Keratinocyte (primary cell): ENCODE measurements at regions not wholly inside any gene's neighbourhood (a gene's known extent, or its start where the extent isn't known, plus 50 kb on each side); places are given as distances from the start of the nearest gene placed in this dataset.
"Not testable (repeated sequence)": the region's sequence is repeated elsewhere in the genome, so short reads cannot be mapped to it uniquely, and the experiment has no call there.

Experiments used
- DNase-seq: peaks from one replicate; pipeline ENCODE4 v3.0.0-alpha.2; 2011; ENCODE audit warnings: low read depth, missing footprints, low spot score
- FAIRE-seq: peaks from 2 replicates; lab custom pipeline; 2011; peaks lifted over from hg19 to GRCh38; lab: Jason Lieb, UNC
- H2AFZ ChIP-seq: 2 replicates; pipeline ENCODE4 v1.6.0; 2012; ENCODE audit warnings: low read length, control low read depth, inconsistent platforms; ENCODE audit not compliant: control insufficient read depth
- H3K27ac ChIP-seq: 2 replicates; pipeline ENCODE4 v1.5.1; 2011; ENCODE audit warnings: low read length; ENCODE audit not compliant: control insufficient read depth, insufficient read depth
- H3K27me3 ChIP-seq: 3 replicates; pipeline ENCODE4 v1.6.0; 2011; ENCODE audit warnings: low read length; ENCODE audit not compliant: control insufficient read depth, insufficient read depth; ENCODE audit errors: extremely low read depth
- H3K36me3 ChIP-seq, 2 experiments: 2 replicates in 1 of 2; 3 replicates in 1 of 2; pipeline ENCODE4 v1.5.1; 2011; ENCODE audit warnings: low read length in 2 of 2, mild to moderate bottlenecking in 1 of 2; ENCODE audit not compliant: control insufficient read depth in 2 of 2, insufficient read depth in 2 of 2; ENCODE audit errors: extremely low read depth in 1 of 2
- H3K4me1 ChIP-seq: 3 replicates; pipeline ENCODE4 v1.5.1; 2011; ENCODE audit warnings: low read length; ENCODE audit not compliant: control insufficient read depth, insufficient read depth; ENCODE audit errors: extremely low read depth
- H3K4me2 ChIP-seq: 3 replicates; pipeline ENCODE4 v1.6.0; 2011; ENCODE audit warnings: low read depth, low read length; ENCODE audit not compliant: control insufficient read depth, insufficient read depth; ENCODE audit errors: extremely low read depth
- H3K4me3 ChIP-seq, 3 experiments: fragments of 200-600 bp in 1 of 3; sonication (generic) in 1 of 3; 2 replicates in 2 of 3; 3 replicates in 1 of 3; pipeline ENCODE4 v1.5.1; 2011 to 2016; ENCODE audit warnings: low read length in 3 of 3, mild to moderate bottlenecking in 3 of 3, control low read depth in 2 of 3, inconsistent platforms in 1 of 3, low read depth in 1 of 3, mixed read lengths in 1 of 3, mixed run types in 1 of 3, moderate library complexity in 1 of 3; ENCODE audit not compliant: control insufficient read depth in 2 of 3, insufficient read depth in 2 of 3; ENCODE audit errors: extremely low read depth in 1 of 3
- H3K79me2 ChIP-seq: 2 replicates; pipeline ENCODE4 v1.6.0; 2012; ENCODE audit warnings: low read length; ENCODE audit not compliant: control insufficient read depth, insufficient read depth
- H3K9ac ChIP-seq: 3 replicates; pipeline ENCODE4 v1.6.0; 2011; ENCODE audit warnings: low read length; ENCODE audit not compliant: control insufficient read depth, insufficient read depth; ENCODE audit errors: extremely low read depth
- H3K9me1 ChIP-seq: 3 replicates; pipeline ENCODE4 v1.6.0; 2011; ENCODE audit warnings: low read length; ENCODE audit not compliant: control insufficient read depth, insufficient read depth; ENCODE audit errors: extremely low read depth
- H3K9me3 ChIP-seq: 2 replicates; pipeline ENCODE4 v1.5.1; 2012; ENCODE audit warnings: low read depth, low read length; ENCODE audit not compliant: control insufficient read depth
- H4K20me1 ChIP-seq: 3 replicates; pipeline ENCODE4 v1.6.0; 2011; ENCODE audit warnings: low read length; ENCODE audit not compliant: control insufficient read depth, insufficient read depth; ENCODE audit errors: extremely low read depth
- CTCF ChIP-seq, 3 experiments: IDR thresholded peaks in 1 of 3; conservative IDR thresholded peaks in 1 of 3; optimal IDR thresholded peaks in 1 of 3; 2 replicates in 2 of 3; 3 replicates in 1 of 3; pipeline versions ENCODE3 to v1.5.1; 2011; ENCODE audit warnings: low read length in 3 of 3, mild to moderate bottlenecking in 3 of 3, moderate library complexity in 2 of 3, control low read depth in 1 of 3, inconsistent platforms in 1 of 3; ENCODE audit not compliant: insufficient read depth in 2 of 3; ENCODE audit errors: extremely low read depth in 1 of 3
- dilution Hi-C: fragments of 300-500 bp; cut with MboI; formaldehyde crosslinking; loops from one replicate; pipeline ENCODE4 v1.7.0; 2020; ENCODE audit warnings: low sequenced_read_pairs; ENCODE audit not compliant: extremely low pct_ligation_motif_present

- H3K4me3 ChIP-seq, H2AFZ ChIP-seq, H3K27ac ChIP-seq, H3K79me2 ChIP-seq, H3K4me2 ChIP-seq, H3K4me1 ChIP-seq, dilution Hi-C loops, H4K20me1 ChIP-seq, H3K9ac ChIP-seq, H3K27me3 ChIP-seq, H3K9me1 ChIP-seq, DNase-seq, H3K9me3 ChIP-seq, H3K36me3 ChIP-seq, FAIRE-seq: not testable (repeated sequence)
- peak in 1 of 3 experiments; percentile 11 for TF ChIP-seq CTCF (optimal IDR thresholded peaks at IDR 0.05 in 1 of 3, IDR thresholded peaks at IDR 0.05 in 1 of 3, conservative IDR thresholded peaks at IDR 0.05 in 1 of 3; ENCODE audit: extremely low read depth in 1 of 3, insufficient read depth in 2 of 3, low read length in 3 of 3)
These were observed 127.6 kb downstream of the POTEC start for GRCh38 chr18:14415806-14416205.

DNA sequence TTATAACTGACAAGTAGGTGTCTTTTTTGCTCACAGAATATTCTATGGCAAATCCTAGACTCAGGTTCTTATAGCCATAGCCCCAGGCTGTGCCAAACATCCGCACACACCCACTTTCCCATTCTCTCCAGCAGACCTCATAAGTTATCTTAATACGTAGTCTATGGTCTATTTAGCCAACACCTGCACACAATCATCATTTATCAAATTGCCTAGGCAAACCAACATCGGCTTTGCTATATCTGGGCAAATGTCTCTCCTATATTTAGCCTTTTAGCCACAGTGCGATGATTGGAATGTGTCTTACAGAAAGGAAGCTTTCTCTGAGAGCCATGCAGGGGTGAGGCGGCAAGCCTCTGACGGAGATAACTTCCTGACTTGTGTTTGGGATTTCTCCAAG is 128.0 kb downstream of the POTEC start:
- H3K79me2 ChIP-seq, H3K4me3 ChIP-seq, dilution Hi-C loops, H2AFZ ChIP-seq, H3K9ac ChIP-seq, H3K27me3 ChIP-seq, H3K36me3 ChIP-seq, H3K4me1 ChIP-seq, H3K4me2 ChIP-seq, DNase-seq, H3K9me3 ChIP-seq, H3K27ac ChIP-seq, H4K20me1 ChIP-seq, H3K9me1 ChIP-seq, FAIRE-seq: not testable (repeated sequence)

GRCh38 chr18:14395533-14395932 is 147.9 kb downstream of the POTEC start:
- H3K9ac ChIP-seq, H3K79me2 ChIP-seq, H3K4me1 ChIP-seq, H2AFZ ChIP-seq, dilution Hi-C loops, H3K36me3 ChIP-seq, H3K27ac ChIP-seq, DNase-seq, H3K27me3 ChIP-seq, FAIRE-seq, H3K4me2 ChIP-seq, H3K9me3 ChIP-seq, H4K20me1 ChIP-seq, H3K9me1 ChIP-seq, H3K4me3 ChIP-seq: not testable (repeated sequence)

DNA sequence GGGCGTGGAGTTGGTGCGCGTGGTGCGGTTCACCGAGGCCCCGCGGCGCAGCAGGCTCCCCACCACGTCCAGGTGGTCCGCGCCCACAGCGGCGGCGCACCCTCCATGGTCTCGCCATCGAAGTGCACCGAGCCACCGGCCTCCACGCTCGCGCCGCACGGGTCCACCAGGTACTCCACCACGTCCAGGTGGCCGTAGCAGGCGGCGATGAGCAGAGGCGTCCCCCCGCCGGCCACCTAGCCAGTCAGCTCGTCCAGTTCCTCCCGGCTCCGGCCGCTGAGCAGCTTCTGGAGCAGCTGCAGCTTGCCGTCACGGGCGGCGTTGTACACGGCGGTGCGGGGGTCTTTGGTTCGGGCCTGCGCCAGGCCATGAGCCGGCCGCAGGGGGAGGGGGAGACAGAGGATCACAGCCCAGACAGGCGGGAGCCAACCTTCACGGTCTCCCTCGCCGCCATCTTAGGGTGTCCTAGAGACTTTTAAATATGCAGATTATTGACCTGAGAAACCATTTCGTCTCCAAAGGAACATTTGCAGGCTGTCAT is 149.8 kb downstream of the POTEC start:
- FAIRE-seq, H2AFZ ChIP-seq, H3K4me1 ChIP-seq, H3K36me3 ChIP-seq, H3K9me1 ChIP-seq, H3K4me2 ChIP-seq, H3K27me3 ChIP-seq, dilution Hi-C loops, H3K27ac ChIP-seq, H4K20me1 ChIP-seq, H3K9ac ChIP-seq, DNase-seq, H3K9me3 ChIP-seq, H3K4me3 ChIP-seq, H3K79me2 ChIP-seq: not testable (repeated sequence)
